ENCODE measurements at regions not wholly inside any gene's neighbourhood (a gene's known extent, or its start where the extent isn't known, plus 50 kb on each side); places are given as distances from the start of the nearest gene placed in this dataset.
"Not testable (repeated sequence)": the region's sequence is repeated elsewhere in the genome, so short reads cannot be mapped to it uniquely, and the experiment has no call there.

GRCh38 chr1:79894129-79894528 is 887.6 kb upstream of the ADGRL4 start:
- H3K4me1 ChIP-seq (replicated peaks in 1 of 4; ENCODE audit: control insufficient read depth in 3 of 4, insufficient read depth in 4 of 4, low read length in 3 of 4); H3K4me3 ChIP-seq (ENCODE audit: extremely low read depth in 1 of 4, insufficient read depth in 2 of 4, low read depth in 3 of 4, low read length in 4 of 4); H3K18ac ChIP-seq (ENCODE audit: extremely low read depth, low read length); H2BK20ac ChIP-seq (ENCODE audit: low read length); H3K9me3 ChIP-seq (ENCODE audit: insufficient read depth in 2 of 2, low read depth in 1 of 2, low read length in 1 of 2); H3K79me1 ChIP-seq (ENCODE audit: low read depth, low read length); H3K56ac ChIP-seq (replicated peaks; ENCODE audit: insufficient read length, low read depth, low read length); H4K91ac ChIP-seq (replicated peaks; ENCODE audit: insufficient read length, low read length); H3K4me2 ChIP-seq (ENCODE audit: insufficient read depth in 1 of 2, low read depth in 2 of 2, low read length in 2 of 2); H4K5ac ChIP-seq (ENCODE audit: insufficient read length, low read depth, low read length); H3K27me3 ChIP-seq (replicated peaks in 1 of 4; ENCODE audit: control insufficient read depth in 3 of 4, extremely low read depth in 1 of 4, insufficient read depth in 3 of 4, low read length in 3 of 4); FAIRE-seq; H2BK12ac ChIP-seq (ENCODE audit: low read depth, low read length); H2AFZ ChIP-seq (ENCODE audit: low read length); H3K4ac ChIP-seq (replicated peaks; ENCODE audit: insufficient read length, low read depth, low read length); H2BK120ac ChIP-seq (replicated peaks; ENCODE audit: low read depth, low read length); POLR2A ChIA-PET (ENCODE audit: partially characterized antibody); H3K9ac ChIP-seq (replicated peaks in 1 of 4; ENCODE audit: extremely low read depth in 1 of 4, low read depth in 3 of 4, low read length in 3 of 4); H3K79me2 ChIP-seq (ENCODE audit: control insufficient read depth in 1 of 2, insufficient read depth in 2 of 2, low read length in 2 of 2); H3K36me3 ChIP-seq (ENCODE audit: control insufficient read depth in 2 of 4, insufficient read depth in 4 of 4, low read length in 3 of 4); DNase-seq (ENCODE audit: low read depth in 1 of 2, low spot score in 2 of 2); H2BK5ac ChIP-seq (ENCODE audit: low read depth, low read length); H3K23me2 ChIP-seq (ENCODE audit: low read depth, low read length); H2AK5ac ChIP-seq (ENCODE audit: low read depth, low read length); H3K14ac ChIP-seq (ENCODE audit: insufficient read length); H2BK15ac ChIP-seq (ENCODE audit: low read length); H4K8ac ChIP-seq (ENCODE audit: extremely low read depth, insufficient read depth, low read length); H3K27ac ChIP-seq (ENCODE audit: low read depth, low read length); H3K23ac ChIP-seq (ENCODE audit: insufficient read length); H4K20me1 ChIP-seq (replicated peaks in 1 of 2; ENCODE audit: control insufficient read depth in 1 of 2, insufficient read depth in 2 of 2, low read length in 2 of 2): not testable (repeated sequence)
- CTCF ChIA-PET (ENCODE audit: partially characterized antibody), result interaction anchor here (0.9 to 1.7 kb wide), 3 partner anchors 11 to 323 kb away, joined by 3 to 4 read pairs (median 4); no protein-coding TSS in a partner anchor
- WGBS, 2 experiments (ENCODE audit: extremely low coverage in 1 of 2, insufficient coverage in 1 of 2, insufficient read length in 1 of 2, insufficient replicate concordance in 2 of 2, low coverage in 1 of 2, low lambda C conversion rate in 2 of 2, missing lambda C conversion rate in 1 of 2), result 79% methylated on average over 5 of the region's 6 CpGs; no CpG with 5 or more reads in 1 of the 2 experiments

All from H1 (cell line).